ENCODE measurements at regions not wholly inside any gene's neighbourhood (a gene's known extent, or its start where the extent isn't known, plus 50 kb on each side); places are given as distances from the start of the nearest gene placed in this dataset.
"Not testable (repeated sequence)": the region's sequence is repeated elsewhere in the genome, so short reads cannot be mapped to it uniquely, and the experiment has no call there.

GRCh38 chr4:100882661-100883060, 364.8 kb upstream of the EMCN start:
- Histone ChIP-seq H3K27ac (ENCODE audit: low read depth, low read length) (no peak overlapping the region), H3K36me3 (ENCODE audit: insufficient read depth, low read length) (no peaks in the 10 kb centered on the region), H3K79me2 (ENCODE audit: control insufficient read depth, insufficient read depth, low read length, unreplicated experiment) (no peaks in the 10 kb centered on the region), H3K27me3 (ENCODE audit: insufficient read depth, low read length) (no peaks in the 10 kb centered on the region), H2AFZ (ENCODE audit: low read length, unreplicated experiment) (no peak overlapping the region), H3K4me3 (ENCODE audit: low read depth, low read length) (no peak overlapping the region), H3K4me1 (ENCODE audit: control insufficient read depth, insufficient read depth, low read length, unreplicated experiment) (no peaks in the 10 kb centered on the region)

- Histone ChIP-seq H3K79me2 (ENCODE audit: control insufficient read depth, insufficient read depth, low read length, unreplicated experiment) (no peaks in the 10 kb centered on the region), H3K36me3 (ENCODE audit: insufficient read depth, low read length) (no peaks in the 10 kb centered on the region), H3K27ac (ENCODE audit: low read depth, low read length) (no peak overlapping the region), H3K4me1 (ENCODE audit: control insufficient read depth, insufficient read depth, low read length, unreplicated experiment) (no peaks in the 10 kb centered on the region), H2AFZ (ENCODE audit: low read length, unreplicated experiment) (no peak overlapping the region), H3K4me3 (ENCODE audit: low read depth, low read length) (no peak overlapping the region), H3K27me3 (ENCODE audit: insufficient read depth, low read length) (no peaks in the 10 kb centered on the region)
Observed at GRCh38 chr4:100881283-100881682, 363.5 kb upstream of the EMCN start.

GRCh38 chr4:100880011-100880410, 362.2 kb upstream of the EMCN start:
- no peak overlapping the region for H3K27ac ChIP-seq (ENCODE audit: low read depth, low read length)
- no peaks in the 10 kb centered on the region for H3K36me3 ChIP-seq (ENCODE audit: insufficient read depth, low read length)
- H3K4me1 ChIP-seq (ENCODE audit: control insufficient read depth, insufficient read depth, low read length, unreplicated experiment) = no peaks in the 10 kb centered on the region
- no peaks in the 10 kb centered on the region for H3K79me2 ChIP-seq (ENCODE audit: control insufficient read depth, insufficient read depth, low read length, unreplicated experiment)
- H3K27me3 ChIP-seq (ENCODE audit: insufficient read depth, low read length) = no peaks in the 10 kb centered on the region
- no peak overlapping the region for H2AFZ ChIP-seq (ENCODE audit: low read length, unreplicated experiment)
- H3K4me3 ChIP-seq (ENCODE audit: low read depth, low read length) = no peak overlapping the region

GRCh38 chr4:100879471-100879870, 361.6 kb upstream of the EMCN start:
- Histone ChIP-seq H3K36me3 (ENCODE audit: insufficient read depth, low read length) (no peaks in the 10 kb centered on the region), H3K27ac (ENCODE audit: low read depth, low read length) (no peak overlapping the region), H3K4me3 (ENCODE audit: low read depth, low read length) (no peak overlapping the region), H2AFZ (ENCODE audit: low read length, unreplicated experiment) (no peak overlapping the region), H3K79me2 (ENCODE audit: control insufficient read depth, insufficient read depth, low read length, unreplicated experiment) (no peaks in the 10 kb centered on the region), H3K4me1 (ENCODE audit: control insufficient read depth, insufficient read depth, low read length, unreplicated experiment) (no peaks in the 10 kb centered on the region), H3K27me3 (ENCODE audit: insufficient read depth, low read length) (no peaks in the 10 kb centered on the region)

- no peaks in the 10 kb centered on the region for H3K27me3 ChIP-seq (ENCODE audit: insufficient read depth, low read length)
- no peak overlapping the region for H3K27ac ChIP-seq (ENCODE audit: low read depth, low read length)
- H3K4me3 ChIP-seq (ENCODE audit: low read depth, low read length) = no peak overlapping the region
- H3K4me1 ChIP-seq (ENCODE audit: control insufficient read depth, insufficient read depth, low read length, unreplicated experiment) = no peaks in the 10 kb centered on the region
- no peaks in the 10 kb centered on the region for H3K79me2 ChIP-seq (ENCODE audit: control insufficient read depth, insufficient read depth, low read length, unreplicated experiment)
- H3K36me3 ChIP-seq (ENCODE audit: insufficient read depth, low read length) = no peaks in the 10 kb centered on the region
- no peak overlapping the region for H2AFZ ChIP-seq (ENCODE audit: low read length, unreplicated experiment)
Observed at GRCh38 chr4:100876546-100876945, 358.7 kb upstream of the EMCN start.

GRCh38 chr4:100875296-100876068, 357.7 kb upstream of the EMCN start:
- no peak overlapping the region for H3K4me3 ChIP-seq (ENCODE audit: low read depth, low read length)
- H3K27ac ChIP-seq (ENCODE audit: low read depth, low read length) = no peak overlapping the region
- H3K79me2 ChIP-seq (ENCODE audit: control insufficient read depth, insufficient read depth, low read length, unreplicated experiment) = no peaks in the 10 kb centered on the region
- H3K27me3 ChIP-seq (ENCODE audit: insufficient read depth, low read length) = no peaks in the 10 kb centered on the region
- no peak overlapping the region for H2AFZ ChIP-seq (ENCODE audit: low read length, unreplicated experiment)
- no peaks in the 10 kb centered on the region for H3K4me1 ChIP-seq (ENCODE audit: control insufficient read depth, insufficient read depth, low read length, unreplicated experiment)
- no peaks in the 10 kb centered on the region for H3K36me3 ChIP-seq (ENCODE audit: insufficient read depth, low read length)

GRCh38 chr4:100872811-100873210, 355.0 kb upstream of the EMCN start:
- Histone ChIP-seq H2AFZ (ENCODE audit: low read length, unreplicated experiment) (no peak overlapping the region), H3K27me3 (ENCODE audit: insufficient read depth, low read length) (no peaks in the 10 kb centered on the region), H3K36me3 (ENCODE audit: insufficient read depth, low read length) (no peaks in the 10 kb centered on the region), H3K4me1 (ENCODE audit: control insufficient read depth, insufficient read depth, low read length, unreplicated experiment) (no peaks in the 10 kb centered on the region), H3K27ac (ENCODE audit: low read depth, low read length) (no peak overlapping the region), H3K79me2 (ENCODE audit: control insufficient read depth, insufficient read depth, low read length, unreplicated experiment) (no peaks in the 10 kb centered on the region), H3K4me3 (ENCODE audit: low read depth, low read length) (no peak overlapping the region)

GRCh38 chr4:100870940-100871772, 353.3 kb upstream of the EMCN start:
- Histone ChIP-seq H3K4me3 (ENCODE audit: low read depth, low read length) (no peak overlapping the region), H3K27me3 (ENCODE audit: insufficient read depth, low read length) (no peaks in the 10 kb centered on the region), H3K79me2 (ENCODE audit: control insufficient read depth, insufficient read depth, low read length, unreplicated experiment) (no peaks in the 10 kb centered on the region), H2AFZ (ENCODE audit: low read length, unreplicated experiment) (no peak overlapping the region), H3K27ac (ENCODE audit: low read depth, low read length) (no peak overlapping the region), H3K36me3 (ENCODE audit: insufficient read depth, low read length) (no peaks in the 10 kb centered on the region), H3K4me1 (ENCODE audit: control insufficient read depth, insufficient read depth, low read length, unreplicated experiment) (no peaks in the 10 kb centered on the region)

- no peak overlapping the region for H3K4me3 ChIP-seq (ENCODE audit: low read depth, low read length)
- no peaks in the 10 kb centered on the region for H3K36me3 ChIP-seq (ENCODE audit: insufficient read depth, low read length)
- H3K79me2 ChIP-seq (ENCODE audit: control insufficient read depth, insufficient read depth, low read length, unreplicated experiment) = no peaks in the 10 kb centered on the region
- no peaks in the 10 kb centered on the region for H3K4me1 ChIP-seq (ENCODE audit: control insufficient read depth, insufficient read depth, low read length, unreplicated experiment)
- no peak overlapping the region for H3K27ac ChIP-seq (ENCODE audit: low read depth, low read length)
- no peaks in the 10 kb centered on the region for H3K27me3 ChIP-seq (ENCODE audit: insufficient read depth, low read length)
- H2AFZ ChIP-seq (ENCODE audit: low read length, unreplicated experiment) = no peak overlapping the region
Observed at GRCh38 chr4:100869276-100869675, 351.5 kb upstream of the EMCN start.

- not testable (repeated sequence) for H2AFZ ChIP-seq (ENCODE audit: low read length, unreplicated experiment); H3K27ac ChIP-seq (ENCODE audit: low read depth, low read length); H3K79me2 ChIP-seq (ENCODE audit: control insufficient read depth, insufficient read depth, low read length, unreplicated experiment); H3K27me3 ChIP-seq (ENCODE audit: insufficient read depth, low read length); H3K36me3 ChIP-seq (ENCODE audit: insufficient read depth, low read length); H3K4me1 ChIP-seq (ENCODE audit: control insufficient read depth, insufficient read depth, low read length, unreplicated experiment); H3K4me3 ChIP-seq (ENCODE audit: low read depth, low read length)
Observed at GRCh38 chr4:100868281-100868680, 350.5 kb upstream of the EMCN start.

GRCh38 chr4:100852326-100852725, 334.5 kb upstream of the EMCN start:
- Histone ChIP-seq H3K4me1 (ENCODE audit: control insufficient read depth, insufficient read depth, low read length, unreplicated experiment) (no peaks in the 10 kb centered on the region), H3K27me3 (ENCODE audit: insufficient read depth, low read length) (no peaks in the 10 kb centered on the region), H3K27ac (ENCODE audit: low read depth, low read length) (no peak overlapping the region), H2AFZ (ENCODE audit: low read length, unreplicated experiment) (no peak overlapping the region), H3K36me3 (ENCODE audit: insufficient read depth, low read length) (no peaks in the 10 kb centered on the region), H3K79me2 (ENCODE audit: control insufficient read depth, insufficient read depth, low read length, unreplicated experiment) (no peaks in the 10 kb centered on the region), H3K4me3 (ENCODE audit: low read depth, low read length) (no peak overlapping the region)

Measured in ACC112 (cell line).